NCI-H1694 treated with DMSO at 0.1 percent for 48 hours (cell line): ENCODE measurements at regions not wholly inside any gene's neighbourhood (a gene's known extent, or its start where the extent isn't known, plus 50 kb on each side); places are given as distances from the start of the nearest gene placed in this dataset.
"Not testable (repeated sequence)": the region's sequence is repeated elsewhere in the genome, so short reads cannot be mapped to it uniquely, and the experiment has no call there.

Source experiments
- DNase-seq: peaks from one replicate; lab custom pipeline; 2025; lab: John Stamatoyannopoulos, UW

GRCh38 chr6:9186148-9186547 lies 750.8 kb upstream of the SLC35B3 start:
- DNase-seq = no peak

- no peak for DNase-seq
Observed at GRCh38 chr6:9178071-9178470, 742.7 kb upstream of the SLC35B3 start.

GRCh38 chr6:9173229-9173628 lies 737.9 kb upstream of the SLC35B3 start:
- no peak for DNase-seq

- no peak for DNase-seq
Observed at GRCh38 chr6:9172096-9172495, 736.8 kb upstream of the SLC35B3 start.

- no peak for DNase-seq
Observed at GRCh38 chr6:9168669-9169068, 733.3 kb upstream of the SLC35B3 start.

- DNase-seq = no peak
Observed at GRCh38 chr6:9161731-9162130, 726.4 kb upstream of the SLC35B3 start.

- no peak for DNase-seq
Observed at GRCh38 chr6:9159051-9159450, 723.7 kb upstream of the SLC35B3 start.

- no peak for DNase-seq
Observed at GRCh38 chr6:9155836-9156235, 720.5 kb upstream of the SLC35B3 start.

- DNase-seq = no peak
Observed at GRCh38 chr6:9143140-9143539, 707.8 kb upstream of the SLC35B3 start.

- DNase-seq = peak; percentile 22
Observed at GRCh38 chr6:9140951-9141460, 705.7 kb upstream of the SLC35B3 start.

GRCh38 chr6:9140172-9140571 lies 704.8 kb upstream of the SLC35B3 start:
- DNase-seq = peak; percentile 70

GRCh38 chr6:9139746-9140145 lies 704.4 kb upstream of the SLC35B3 start:
- DNase-seq = no peak

GRCh38 chr6:9138936-9139335 lies 703.6 kb upstream of the SLC35B3 start:
- DNase-seq = peak; percentile 97

- DNase-seq = no peak
Observed at GRCh38 chr6:9136141-9136822, 700.9 kb upstream of the SLC35B3 start.

GRCh38 chr6:9131616-9132015 lies 696.3 kb upstream of the SLC35B3 start:
- no peak for DNase-seq

GRCh38 chr6:9131201-9131600 lies 695.9 kb upstream of the SLC35B3 start:
- DNase-seq = no peak

GRCh38 chr6:9128970-9129369 lies 693.6 kb upstream of the SLC35B3 start:
- no peak for DNase-seq

GRCh38 chr6:9126878-9127560 lies 691.7 kb upstream of the SLC35B3 start:
- DNase-seq = no peak

- DNase-seq = not testable (repeated sequence)
Observed at GRCh38 chr6:9126034-9126433, 690.7 kb upstream of the SLC35B3 start.

GRCh38 chr6:9121549-9121948 lies 686.2 kb upstream of the SLC35B3 start:
- DNase-seq = no peak

GRCh38 chr6:9116026-9116425 lies 680.7 kb upstream of the SLC35B3 start:
- no peak for DNase-seq

- no peak for DNase-seq
Observed at GRCh38 chr6:9112544-9112943, 677.2 kb upstream of the SLC35B3 start.

- DNase-seq = no peak
Observed at GRCh38 chr6:9103876-9104521, 668.7 kb upstream of the SLC35B3 start.
